ENCODE measurements at regions not wholly inside any gene's neighbourhood (a gene's known extent, or its start where the extent isn't known, plus 50 kb on each side); places are given as distances from the start of the nearest gene placed in this dataset.

GRCh38 chr16:35452471-35452870, 1993.1 kb downstream of the TP53TG3F start:
- 76 to 78% (median 78%) methylated on average over 13 of the region's 13 CpGs for WGBS, 5 donors
- TF ChIP-seq POLR2AphosphoS5 (IDR thresholded peaks at IDR 0.05) (no peak), CTCF (IDR thresholded peaks at IDR 0.05 in 8 of 11, conservative IDR thresholded peaks at IDR 0.05 in 3 of 11) (no peak), POLR2A (IDR thresholded peaks at IDR 0.05) (no peak)
- DNase-seq = no peak
- no peaks in the 10 kb centered on the region for H3K27me3 ChIP-seq (replicated peaks in 1 of 7)
- intact Hi-C loops (cut with DNase I; ENCODE audit: low total_unique reads) = no loop called here
- H3K36me3 ChIP-seq = no peaks in the 10 kb centered on the region
- peaks cover 0 to 100% (median 78%) of the 10 kb centered on the region in 8 donors for H3K9me3 ChIP-seq
- no peaks in the 10 kb centered on the region for H3K4me1 ChIP-seq
- no peak overlapping the region for H3K4me3 ChIP-seq
- H3K27ac ChIP-seq = no peak overlapping the region

- 17 to 40% (median 31%) methylated on average over 1 of the region's 1 CpG for WGBS, 5 donors
- H3K4me3 ChIP-seq = no peak overlapping the region
- no peaks in the 10 kb centered on the region for H3K4me1 ChIP-seq
- no peaks in the 10 kb centered on the region for H3K36me3 ChIP-seq
- DNase-seq = no peak
- H3K27ac ChIP-seq = no peak overlapping the region
- H3K27me3 ChIP-seq (replicated peaks in 1 of 7) = no peaks in the 10 kb centered on the region
- TF ChIP-seq POLR2AphosphoS5 (IDR thresholded peaks at IDR 0.05) (no peak), CTCF (IDR thresholded peaks at IDR 0.05 in 8 of 11, conservative IDR thresholded peaks at IDR 0.05 in 3 of 11) (no peak), POLR2A (IDR thresholded peaks at IDR 0.05) (no peak)
- intact Hi-C loops (cut with DNase I; ENCODE audit: low total_unique reads) = no loop called here
- peaks cover 0 to 77% (median 47%) of the 10 kb centered on the region in 8 donors for H3K9me3 ChIP-seq
Measured at GRCh38 chr16:35463358-35463757, 2003.9 kb downstream of the TP53TG3F start.

GRCh38 chr16:35480361-35480760, 2020.9 kb downstream of the TP53TG3F start:
- H3K27me3 ChIP-seq (replicated peaks in 1 of 7) = no peaks in the 10 kb centered on the region
- TF ChIP-seq POLR2AphosphoS5 (IDR thresholded peaks at IDR 0.05) (no peak), POLR2A (IDR thresholded peaks at IDR 0.05) (no peak), CTCF (IDR thresholded peaks at IDR 0.05 in 8 of 11, conservative IDR thresholded peaks at IDR 0.05 in 3 of 11) (no peak)
- H3K9me3 ChIP-seq = peaks cover 0 to 70% (median 49%) of the 10 kb centered on the region in 8 donors
- H3K27ac ChIP-seq = no peak overlapping the region
- no peaks in the 10 kb centered on the region for H3K36me3 ChIP-seq
- no peak overlapping the region for H3K4me3 ChIP-seq
- H3K4me1 ChIP-seq = no peaks in the 10 kb centered on the region
- DNase-seq = no peak
- 14 to 29% (median 21%) methylated on average over 1 of the region's 1 CpG for WGBS, 5 donors
- intact Hi-C loops (cut with DNase I; ENCODE audit: low total_unique reads) = no loop called here

GRCh38 chr16:35480988-35481387, 2021.6 kb downstream of the TP53TG3F start:
- peaks cover 0 to 72% (median 50%) of the 10 kb centered on the region in 8 donors for H3K9me3 ChIP-seq
- no peaks in the 10 kb centered on the region for H3K36me3 ChIP-seq
- intact Hi-C loops (cut with DNase I; ENCODE audit: low total_unique reads) = no loop called here
- no peak overlapping the region for H3K27ac ChIP-seq
- H3K4me3 ChIP-seq = no peak overlapping the region
- H3K4me1 ChIP-seq = no peaks in the 10 kb centered on the region
- H3K27me3 ChIP-seq (replicated peaks in 1 of 7) = no peaks in the 10 kb centered on the region
- TF ChIP-seq POLR2AphosphoS5 (IDR thresholded peaks at IDR 0.05) = no peak
- TF ChIP-seq POLR2A (IDR thresholded peaks at IDR 0.05) = no peak
- TF ChIP-seq CTCF (IDR thresholded peaks at IDR 0.05 in 8 of 11, conservative IDR thresholded peaks at IDR 0.05 in 3 of 11) = no peak
- DNase-seq = no peak
